ENCODE measurements at regions not wholly inside any gene's neighbourhood (a gene's known extent, or its start where the extent isn't known, plus 50 kb on each side); places are given as distances from the start of the nearest gene placed in this dataset.
"Not testable (repeated sequence)": the region's sequence is repeated elsewhere in the genome, so short reads cannot be mapped to it uniquely, and the experiment has no call there.

DNA sequence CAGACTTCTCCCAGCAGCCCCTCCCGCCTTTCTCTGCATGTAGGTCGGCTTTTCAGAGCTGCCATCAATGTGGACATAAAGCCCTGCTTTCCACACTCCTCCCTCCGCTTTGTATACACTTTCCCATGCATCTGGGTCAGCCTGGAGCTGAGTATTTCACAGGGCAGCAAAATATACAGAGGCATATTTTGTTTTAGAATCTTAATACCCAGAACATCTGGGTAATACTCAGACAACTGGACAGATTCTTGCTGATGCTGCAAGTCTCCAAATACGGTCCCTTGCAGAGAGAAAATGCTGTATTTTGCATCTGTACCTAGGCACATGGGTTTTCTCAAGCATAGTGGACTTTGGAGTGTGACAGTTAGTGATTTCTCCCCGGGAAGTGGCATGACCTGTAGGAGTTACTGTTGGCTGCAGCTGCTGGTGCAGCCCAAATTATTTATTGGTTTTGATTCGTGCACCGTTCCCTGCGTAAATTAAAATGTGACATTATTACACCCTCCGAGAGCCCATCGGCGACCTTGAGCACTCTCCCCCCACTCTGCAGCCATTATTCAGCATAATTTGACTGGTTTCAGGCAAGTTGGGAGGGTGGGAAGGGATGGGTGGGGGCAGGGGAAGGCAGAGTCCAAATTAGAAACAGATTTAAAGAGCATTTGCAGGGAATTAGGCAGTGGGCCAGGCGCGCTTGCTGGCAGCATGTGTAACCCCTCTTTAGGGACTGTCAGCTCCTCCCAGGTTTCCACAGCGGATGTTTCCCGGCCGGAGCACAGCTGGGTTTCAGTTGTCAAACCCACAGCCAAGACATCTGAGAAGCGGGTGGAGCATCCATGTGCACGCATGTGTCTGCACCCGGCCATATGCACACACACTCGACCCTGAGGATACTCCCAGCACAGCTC is 100.8 kb downstream of the CPN2 start:
- no peak for DNase-seq

DNA sequence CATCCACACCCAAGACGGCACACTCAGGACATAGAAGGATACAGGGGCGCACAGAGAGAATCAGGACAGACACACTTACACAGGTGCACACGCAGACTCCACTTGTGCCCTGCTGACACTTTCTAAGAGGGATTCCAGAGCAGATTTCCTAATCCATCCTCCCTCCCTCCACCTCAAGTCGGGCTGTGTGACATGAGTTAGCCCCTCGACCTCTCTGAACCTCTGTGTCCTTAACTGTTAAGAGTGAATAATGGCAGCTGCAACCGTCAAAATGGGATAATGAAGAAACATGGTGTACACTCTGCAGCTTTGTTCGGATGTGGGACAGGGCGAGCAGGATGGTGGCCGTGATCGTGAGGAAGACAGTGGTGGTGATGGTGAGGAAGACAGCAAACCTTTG is 100.1 kb downstream of the CPN2 start:
- DNase-seq: no peak

DNA sequence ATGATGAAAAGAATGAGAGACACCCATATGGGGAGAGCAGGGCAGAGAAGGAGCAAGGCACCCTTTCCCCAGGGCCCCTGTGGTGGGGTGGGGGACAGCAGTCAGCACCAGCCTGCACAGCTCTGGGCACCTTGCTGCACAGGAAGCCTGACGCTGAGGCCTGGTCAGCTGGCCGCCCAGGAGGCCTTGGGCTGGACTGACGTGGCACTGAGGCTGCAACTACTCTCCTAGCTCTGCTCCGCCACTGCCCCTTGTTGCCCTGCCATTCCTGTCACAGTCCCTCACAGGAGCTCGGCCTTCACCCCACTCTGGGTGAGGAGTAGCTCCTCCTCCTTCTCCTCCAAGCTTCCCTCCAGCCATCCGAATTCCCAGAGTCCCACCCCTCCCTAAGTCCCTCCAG is 99.7 kb downstream of the CPN2 start:
- DNase-seq: no peak

DNA sequence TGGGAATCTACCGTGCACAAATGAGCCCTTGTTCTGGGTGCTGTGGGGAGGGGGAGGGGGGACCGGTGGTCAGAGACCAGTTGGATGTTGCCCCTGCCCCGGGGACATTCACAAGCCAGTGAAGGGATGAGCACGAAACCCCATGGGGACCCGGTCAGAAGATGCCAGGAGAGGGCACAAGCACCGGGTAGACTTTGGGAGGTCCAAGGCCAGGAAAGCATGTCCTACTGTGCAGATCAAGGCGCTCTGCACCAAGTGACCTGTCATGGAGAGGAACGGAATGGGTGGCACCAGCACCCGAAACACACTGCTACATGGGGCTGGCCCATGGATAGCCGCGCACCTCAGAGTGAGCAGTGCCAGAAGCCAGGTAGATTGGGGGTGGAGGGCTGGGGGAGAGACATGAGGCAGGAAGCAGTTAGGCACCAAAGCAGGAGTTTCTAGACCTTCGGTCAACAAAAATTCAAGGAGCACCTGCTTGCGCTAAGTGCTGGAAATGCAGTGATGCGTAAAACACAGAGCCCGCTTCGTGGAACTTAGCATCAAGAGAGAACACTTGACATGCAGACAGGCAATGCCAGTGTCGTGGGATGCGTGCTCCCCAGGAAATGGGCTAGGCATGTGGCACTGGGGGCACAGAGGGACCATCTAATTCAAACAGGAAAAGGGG is 99.1 kb downstream of the CPN2 start:
- no peak for DNase-seq

DNA sequence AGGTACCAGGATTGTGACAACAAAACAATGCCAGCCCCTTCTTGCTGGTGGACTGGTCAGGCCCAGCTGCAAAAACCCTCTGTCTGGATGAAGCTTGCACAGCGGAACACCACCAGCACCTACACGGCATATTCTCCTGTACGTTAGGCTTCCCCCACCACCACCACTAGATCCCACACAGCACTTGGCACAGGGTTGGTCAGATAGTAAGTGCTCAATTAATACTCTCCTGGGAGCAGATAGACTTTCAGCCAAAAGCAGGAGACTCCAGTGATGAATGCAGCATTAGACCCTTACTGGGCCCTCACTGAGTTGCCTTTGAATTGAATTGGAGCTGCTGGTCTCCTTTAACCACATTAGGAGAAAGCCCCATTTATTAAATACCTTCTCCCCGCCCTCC is 97.9 kb downstream of the CPN2 start:
- no peak for DNase-seq

DNA sequence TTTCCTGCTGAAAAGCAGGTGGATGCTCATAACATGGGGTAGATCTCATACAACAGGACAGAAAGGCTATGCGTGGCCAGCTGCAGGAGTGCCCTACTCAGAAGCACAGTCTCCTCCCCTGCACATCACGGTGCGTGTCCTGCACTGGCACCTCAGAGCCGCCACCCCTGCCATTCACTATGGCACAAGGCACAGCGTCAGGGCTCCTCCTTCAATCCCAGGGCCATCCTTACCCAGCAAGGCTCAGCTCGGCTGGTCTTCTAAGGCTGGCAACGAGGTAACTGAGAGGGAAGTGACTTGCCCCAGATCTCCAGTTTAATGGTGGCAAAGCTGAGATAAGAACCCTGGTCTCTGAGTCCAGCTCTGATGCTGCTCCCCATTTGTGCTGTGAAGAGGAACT is 97.1 kb downstream of the CPN2 start:
- DNase-seq: no peak

DNA sequence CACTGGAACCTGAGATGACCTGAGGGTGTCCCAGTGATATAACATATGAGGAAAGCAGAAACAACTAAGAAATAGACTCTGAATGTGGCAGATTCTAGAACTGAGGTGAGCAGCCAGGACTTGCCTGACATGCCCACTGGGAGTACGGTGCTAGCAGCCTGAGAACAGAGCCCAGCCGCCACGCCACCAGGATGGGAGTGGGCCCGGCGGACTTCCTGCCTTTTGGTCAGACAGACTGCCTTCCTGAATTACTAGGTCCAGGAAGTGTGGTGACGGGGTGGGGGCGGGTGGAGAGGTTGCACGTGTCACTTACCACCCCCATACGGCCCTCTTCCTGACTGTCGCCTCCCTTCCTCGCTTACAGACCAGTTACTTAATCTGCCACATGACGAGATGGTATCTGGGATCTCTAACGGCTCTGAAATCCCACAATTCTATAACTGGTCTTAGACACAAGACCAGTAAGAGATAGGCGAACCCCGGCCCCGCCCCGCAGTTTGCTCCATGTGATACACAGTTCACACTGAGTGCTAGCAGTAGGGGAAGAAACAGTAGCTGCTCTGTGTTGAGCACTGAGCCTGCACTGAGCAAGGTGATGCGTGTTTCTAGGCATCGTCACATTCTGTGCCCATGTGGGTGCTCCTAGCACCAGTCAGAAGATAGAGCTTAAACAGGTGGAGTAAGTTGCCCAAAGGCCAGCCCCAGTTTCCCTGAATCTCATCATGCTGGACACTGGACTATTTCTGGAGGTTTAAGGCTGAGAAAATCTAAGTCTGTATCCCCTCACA is 95.7 kb downstream of the CPN2 start:
- peak; percentile 67 for DNase-seq

DNA sequence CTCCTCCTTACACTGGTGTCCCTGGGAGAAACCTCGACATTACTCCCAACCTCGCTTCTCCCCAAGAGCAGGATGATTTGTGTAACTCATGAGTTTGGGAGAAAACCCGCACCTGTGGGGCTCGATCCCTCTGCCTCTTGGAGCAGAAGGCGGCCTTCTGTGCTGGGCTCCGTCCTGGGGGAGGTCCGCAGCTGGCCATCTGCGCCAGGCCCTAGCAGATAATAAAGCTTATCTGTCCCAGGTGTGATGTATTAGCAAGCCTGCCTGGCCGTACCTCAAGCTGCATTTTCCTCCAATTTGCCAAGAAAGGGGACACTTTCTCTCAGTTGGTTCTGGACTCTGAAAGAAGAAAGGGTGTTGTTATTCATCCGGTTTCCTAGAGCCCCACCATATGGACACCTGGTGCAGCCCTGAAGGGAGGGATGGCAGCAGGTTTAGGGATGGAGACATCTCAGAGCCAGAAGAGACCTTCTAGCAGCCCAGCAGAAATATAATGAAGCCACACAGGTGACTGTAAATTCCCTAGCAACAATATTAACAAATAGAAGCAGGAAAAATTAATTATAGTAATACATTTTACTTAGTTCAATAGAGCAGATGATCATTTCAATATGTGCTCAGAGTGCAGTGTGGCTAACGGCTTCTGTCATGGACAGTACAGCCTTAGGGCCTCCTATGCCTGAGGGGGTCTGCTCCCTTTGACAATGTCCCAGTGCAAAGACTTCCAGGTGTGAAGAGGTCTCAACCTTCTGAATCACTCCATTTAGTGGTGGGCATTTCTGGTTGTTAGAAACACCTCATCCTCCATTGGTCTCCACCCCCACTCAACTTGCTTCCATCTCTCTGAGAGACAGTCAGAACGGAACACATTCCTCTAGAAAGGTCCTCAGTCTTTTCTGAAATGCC is 94.8 kb downstream of the CPN2 start:
- DNase-seq: no peak

DNA sequence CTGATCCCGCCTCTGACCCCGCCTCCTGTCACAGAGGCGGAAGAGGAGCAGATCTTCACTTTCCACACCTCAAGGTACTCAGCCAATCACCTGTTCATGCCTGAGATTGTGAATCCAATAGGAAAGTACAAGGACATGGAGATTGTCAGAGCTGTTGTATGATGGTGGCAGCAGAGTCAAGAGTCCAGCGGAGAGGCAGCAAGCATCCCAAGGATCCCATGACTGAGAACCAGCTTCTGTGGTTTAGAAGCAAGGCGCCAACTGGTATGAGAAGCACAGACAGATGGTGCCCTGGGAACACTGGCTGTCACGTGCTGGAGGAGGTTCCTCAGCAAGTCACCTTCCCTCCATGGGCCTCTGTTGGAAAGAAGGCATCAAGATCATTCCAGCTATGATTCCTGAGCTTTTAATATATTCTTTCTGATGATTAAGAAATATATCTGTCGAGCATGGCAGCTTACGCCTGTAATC is 93.9 kb downstream of the CPN2 start:
- no peak for DNase-seq

DNA sequence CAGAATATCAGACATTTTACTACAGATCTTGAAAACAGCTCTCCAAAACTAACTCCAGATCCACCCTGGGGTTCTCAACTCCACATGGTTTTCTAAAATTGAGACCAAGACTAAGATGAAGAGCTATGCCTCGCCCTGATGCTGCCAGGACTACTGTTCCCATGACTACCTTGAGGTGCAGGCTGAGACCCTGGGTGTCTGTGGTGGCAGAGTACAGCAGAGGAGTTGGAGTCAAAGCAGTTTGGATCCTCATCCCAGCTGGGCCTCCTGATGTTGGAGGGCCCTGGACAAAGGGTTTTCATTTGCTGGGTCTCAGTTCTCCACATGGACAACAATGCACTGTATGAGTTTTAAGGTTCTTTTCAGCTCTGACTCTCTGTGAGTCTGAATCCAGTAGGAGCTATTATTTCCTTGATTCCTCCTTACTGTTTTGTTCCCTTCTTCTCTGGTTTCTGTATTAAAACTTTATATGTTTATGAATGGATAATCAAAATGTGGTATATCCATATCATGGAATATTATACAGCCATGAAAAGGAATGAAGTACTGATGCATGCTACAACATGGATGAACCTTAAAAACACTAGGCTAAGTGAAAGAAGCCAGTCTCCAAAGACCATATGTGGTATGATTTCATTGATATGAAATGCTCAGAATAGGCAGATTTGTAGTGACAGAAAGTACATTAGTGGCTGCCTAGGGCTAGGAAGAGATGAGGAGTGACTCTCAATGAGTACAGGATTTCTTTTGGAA is 93.0 kb downstream of the CPN2 start:
- DNase-seq: no peak

DNA sequence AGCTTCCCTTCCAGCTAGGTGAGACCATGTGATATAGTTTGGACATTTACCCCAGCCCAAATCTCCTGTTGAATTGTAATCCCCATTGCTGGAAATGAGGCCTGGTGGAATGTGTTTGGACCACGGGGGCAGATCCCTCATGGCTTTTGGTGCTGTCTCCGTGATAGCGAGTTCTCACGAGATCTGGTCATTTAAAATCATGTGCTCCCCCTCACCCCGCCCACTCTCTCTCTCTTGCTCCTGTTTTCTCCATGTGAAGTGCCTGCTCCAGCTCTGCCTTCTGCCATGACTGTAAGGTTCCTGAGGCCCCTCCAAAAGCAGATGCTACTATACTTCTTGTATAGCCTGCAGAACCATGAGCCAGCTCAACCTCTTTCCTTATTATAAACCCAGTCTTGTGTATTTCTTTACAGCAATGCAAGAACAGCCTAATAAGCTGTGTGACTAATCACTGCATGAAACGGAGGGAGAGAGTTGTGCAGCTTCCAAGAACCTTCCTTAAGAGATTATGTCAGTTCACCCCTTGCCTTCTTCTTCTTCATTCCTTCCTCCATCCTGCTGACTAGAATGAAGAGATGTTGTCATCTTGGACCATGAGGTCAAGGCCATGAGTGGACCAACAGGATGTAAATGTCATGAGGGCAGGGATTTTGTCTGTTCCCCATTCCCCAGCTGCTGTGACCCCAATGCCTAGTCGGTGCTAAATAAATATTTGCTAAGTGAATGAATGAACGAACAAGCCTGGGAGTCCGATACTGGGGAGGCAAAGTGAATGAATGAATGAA is 91.0 kb downstream of the CPN2 start:
- no peak for DNase-seq

DNA sequence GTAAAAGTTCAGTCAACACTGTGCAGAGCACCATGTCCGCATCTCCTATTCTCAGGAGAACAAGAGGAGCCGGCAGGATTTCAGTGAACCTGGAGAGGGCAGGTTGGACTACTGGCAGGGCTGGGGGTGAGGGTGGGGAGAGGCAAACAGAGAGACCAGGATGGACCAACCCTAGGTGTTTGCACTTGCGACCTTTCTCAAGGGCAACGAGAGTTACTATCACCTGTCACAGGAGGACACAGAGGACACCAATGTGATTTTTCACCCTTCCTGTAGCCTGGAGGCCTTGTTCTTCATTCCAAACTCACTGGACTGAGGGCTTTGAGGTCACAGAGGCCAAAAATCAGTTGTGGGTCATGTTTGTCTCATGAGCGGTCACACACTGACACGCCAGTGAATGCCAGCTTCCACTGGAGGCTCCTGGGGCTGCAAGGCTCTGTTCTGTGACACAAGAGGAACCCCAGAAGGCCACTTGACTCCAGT is 89.5 kb downstream of the CPN2 start:
- no peak for DNase-seq

DNA sequence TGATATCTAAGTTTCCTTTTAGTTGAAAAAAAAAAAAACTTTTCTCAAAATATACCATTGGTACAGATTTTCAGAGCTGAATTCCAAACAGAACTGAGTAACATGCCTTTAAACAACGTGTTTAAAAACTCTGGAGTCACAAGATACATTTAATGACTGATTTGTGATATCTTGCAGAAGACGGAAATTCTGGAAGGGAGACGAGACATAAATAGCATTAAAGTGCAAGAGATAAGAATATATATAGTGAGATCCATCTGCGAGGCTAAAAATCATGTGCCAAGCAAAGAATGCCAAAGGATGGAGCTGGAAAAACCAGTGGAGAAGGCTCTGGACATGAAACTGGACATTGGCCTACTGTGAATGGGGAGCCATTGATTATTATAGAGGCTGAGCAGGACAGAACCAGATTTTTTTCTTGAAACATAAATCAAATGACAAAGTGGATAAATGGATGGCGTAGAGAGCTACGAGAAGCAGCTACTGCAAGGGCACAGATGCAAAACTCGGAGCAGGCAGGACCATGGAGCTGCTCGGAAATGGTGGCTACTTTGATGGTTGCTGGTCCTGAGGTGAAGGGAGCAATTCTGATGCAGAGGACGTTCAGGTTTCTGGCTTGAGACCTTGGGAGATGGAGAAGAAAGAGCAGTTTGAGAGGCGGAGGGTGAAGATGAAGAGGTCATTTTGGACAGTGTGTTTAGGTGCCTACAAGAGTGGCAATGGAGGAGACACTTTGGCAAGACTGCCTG is 88.8 kb downstream of the CPN2 start:
- DNase-seq: no peak

DNA sequence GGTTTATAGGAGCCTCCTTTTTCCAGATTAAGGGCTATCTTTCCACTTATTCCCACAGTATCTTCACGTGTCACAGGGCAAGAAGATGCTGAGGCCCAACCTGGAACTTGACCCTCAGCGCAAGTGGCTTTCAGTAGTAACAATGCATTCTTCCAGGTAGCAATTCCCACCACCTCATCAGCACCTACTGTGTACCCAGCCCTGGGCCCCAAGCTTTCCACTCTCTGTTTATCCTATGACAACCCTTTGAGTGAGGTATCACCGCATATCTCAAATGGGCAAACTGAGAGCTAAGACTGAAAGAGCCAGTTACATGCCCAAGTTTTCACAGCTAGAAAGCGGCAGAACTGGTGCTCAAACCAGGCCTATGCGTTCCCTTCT is 88.2 kb downstream of the CPN2 start:
- no peak for DNase-seq

DNA sequence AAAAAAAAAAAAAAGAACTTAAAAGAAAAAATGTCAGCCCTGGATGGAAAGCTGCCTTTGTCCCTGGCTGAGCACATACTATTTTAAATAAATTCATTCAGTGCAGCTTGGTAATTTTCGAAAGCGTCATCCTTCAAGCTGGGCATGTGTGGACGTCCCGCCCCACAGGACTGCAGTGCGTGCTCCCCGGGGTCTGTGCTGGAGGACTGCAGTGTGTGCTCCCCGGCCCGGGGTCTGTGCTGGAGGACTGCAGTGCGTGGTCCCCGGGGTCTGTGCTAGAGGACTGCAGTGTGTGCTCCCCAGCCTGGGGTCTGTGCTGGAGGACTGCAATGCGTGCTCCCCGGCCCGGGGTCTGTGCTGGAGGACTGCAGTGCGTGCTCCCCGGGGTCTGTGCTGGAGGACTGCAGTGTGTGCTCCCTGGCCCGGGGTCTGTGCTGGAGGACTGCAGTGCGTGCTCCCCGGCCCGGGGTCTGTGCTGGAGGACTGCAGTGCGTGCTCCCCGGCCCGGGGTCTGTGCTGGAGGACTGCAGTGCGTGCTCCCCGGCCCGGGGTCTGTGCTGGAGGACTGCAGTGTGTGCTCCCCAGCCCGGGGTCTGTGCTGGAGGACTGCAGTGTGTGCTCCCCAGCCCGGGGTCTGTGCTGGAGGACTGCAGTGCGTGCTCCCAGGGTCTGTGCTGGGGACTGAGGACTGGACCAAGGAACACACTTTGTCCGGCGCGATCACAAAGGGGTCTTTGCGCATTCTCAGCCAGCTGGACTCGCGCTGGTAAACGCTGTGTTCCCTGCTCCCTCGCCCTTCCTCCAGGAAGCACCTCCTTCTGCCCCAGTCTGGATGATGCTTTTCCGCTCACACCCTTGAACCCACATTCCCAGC is 86.3 kb downstream of the CPN2 start:
- not testable (repeated sequence) for DNase-seq

DNA sequence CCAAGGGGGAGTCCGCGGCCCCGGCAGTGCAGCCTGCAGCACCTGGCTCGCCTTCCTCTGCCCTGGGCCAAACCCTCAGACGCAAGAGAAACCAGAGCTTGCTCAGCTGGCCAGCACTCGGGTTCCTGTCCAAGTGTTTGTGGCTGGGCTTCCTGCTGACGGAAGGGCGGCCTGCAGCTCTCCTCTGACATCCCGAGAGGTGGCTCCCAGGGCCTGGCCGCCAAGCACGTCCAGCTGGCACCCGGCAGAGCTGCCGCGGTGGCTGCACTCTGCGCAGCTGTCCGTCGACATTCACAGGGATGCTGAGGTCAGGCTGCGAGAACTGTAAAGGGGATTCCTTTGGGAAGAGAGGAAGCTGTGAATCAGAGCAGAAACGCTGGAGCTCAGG is 85.6 kb downstream of the CPN2 start:
- DNase-seq: no peak

DNA sequence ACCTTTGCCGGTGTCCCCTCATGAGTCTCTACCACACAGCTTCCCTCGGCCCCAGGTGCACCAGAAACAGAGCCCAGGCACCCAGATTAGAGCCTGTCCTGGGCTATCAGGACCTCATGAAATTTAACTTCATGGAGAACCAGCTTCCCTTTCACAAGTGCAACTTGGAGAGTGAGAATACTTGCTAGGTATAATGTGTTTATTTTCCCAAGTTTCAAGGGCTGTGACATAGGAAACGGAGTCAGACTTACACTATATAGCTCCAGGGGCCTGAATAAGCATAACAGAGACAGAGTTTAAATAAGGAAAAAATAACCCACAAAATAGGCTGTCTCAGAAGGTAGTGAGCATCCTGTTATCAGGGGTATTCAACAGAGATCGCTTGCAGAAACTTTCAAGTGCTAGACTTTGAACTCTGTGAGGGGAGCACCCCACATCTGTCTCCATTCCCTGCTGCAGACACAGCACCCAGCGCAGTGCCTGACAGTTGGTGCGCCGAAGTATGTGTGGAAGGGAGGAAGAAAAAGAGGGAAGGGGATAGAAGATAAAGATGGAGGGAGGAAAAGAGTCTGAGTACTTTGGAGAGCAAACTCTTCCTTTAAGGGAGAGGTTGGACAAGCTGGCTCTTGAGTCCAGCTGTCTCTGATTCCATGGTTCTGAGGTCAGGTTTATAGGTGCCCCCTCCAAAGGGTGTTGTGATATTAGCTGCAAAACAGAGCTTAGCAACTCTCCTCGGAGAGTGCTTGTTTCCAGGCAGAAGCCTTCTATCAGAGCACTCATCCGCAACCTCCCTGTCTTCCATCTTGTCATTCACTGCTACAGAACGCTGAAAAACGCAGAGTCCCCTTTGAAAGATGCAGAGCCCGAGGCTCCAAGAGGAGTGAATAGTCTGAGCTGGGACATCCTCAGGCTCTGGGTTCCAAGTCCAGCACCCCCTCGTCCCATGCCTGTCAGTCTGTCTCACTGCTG is 84.8 kb downstream of the CPN2 start:
- DNase-seq: no peak

Measured in activated CD4-positive, alpha-beta T cell treated with anti-CD3 and anti-CD28 coated beads, Interleukin-2, Interleukin-6, amounts not matched to agents 100 ng/mL and 50 ng/mL, durations not matched to agents 16 hours and 8 hours (primary cell).